ENCODE measurements at regions not wholly inside any gene's neighbourhood (a gene's known extent, or its start where the extent isn't known, plus 50 kb on each side); places are given as distances from the start of the nearest gene placed in this dataset.

DNA sequence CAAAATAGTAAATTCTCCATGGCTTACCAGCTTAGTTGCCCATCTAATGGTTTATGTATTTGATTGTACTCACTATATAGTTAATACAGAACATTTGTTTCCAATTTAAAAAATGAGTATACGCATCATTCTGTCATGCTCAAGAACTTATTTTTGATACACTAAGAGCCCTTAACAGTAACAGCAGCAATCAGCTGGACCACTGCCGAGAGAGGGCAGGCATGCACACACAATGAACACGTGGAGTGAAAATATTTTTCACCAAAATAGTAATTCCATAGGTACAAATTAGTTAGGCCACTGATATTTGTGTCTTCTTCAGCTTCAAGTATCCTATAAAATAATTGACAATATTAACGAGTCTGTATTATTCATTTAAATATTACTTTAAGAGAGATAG is 109.9 kb downstream of the KLF12 start:
- DNase-seq (ENCODE audit: insufficient read length, low spot score) = no peak
- TF ChIP-seq, protein P1, sequence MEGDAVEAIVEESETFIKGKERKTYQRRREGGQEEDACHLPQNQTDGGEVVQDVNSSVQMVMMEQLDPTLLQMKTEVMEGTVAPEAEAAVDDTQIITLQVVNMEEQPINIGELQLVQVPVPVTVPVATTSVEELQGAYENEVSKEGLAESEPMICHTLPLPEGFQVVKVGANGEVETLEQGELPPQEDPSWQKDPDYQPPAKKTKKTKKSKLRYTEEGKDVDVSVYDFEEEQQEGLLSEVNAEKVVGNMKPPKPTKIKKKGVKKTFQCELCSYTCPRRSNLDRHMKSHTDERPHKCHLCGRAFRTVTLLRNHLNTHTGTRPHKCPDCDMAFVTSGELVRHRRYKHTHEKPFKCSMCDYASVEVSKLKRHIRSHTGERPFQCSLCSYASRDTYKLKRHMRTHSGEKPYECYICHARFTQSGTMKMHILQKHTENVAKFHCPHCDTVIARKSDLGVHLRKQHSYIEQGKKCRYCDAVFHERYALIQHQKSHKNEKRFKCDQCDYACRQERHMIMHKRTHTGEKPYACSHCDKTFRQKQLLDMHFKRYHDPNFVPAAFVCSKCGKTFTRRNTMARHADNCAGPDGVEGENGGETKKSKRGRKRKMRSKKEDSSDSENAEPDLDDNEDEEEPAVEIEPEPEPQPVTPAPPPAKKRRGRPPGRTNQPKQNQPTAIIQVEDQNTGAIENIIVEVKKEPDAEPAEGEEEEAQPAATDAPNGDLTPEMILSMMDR (IDR thresholded peaks at IDR 0.05; ENCODE audit: insufficient read depth, missing control alignments) = no peak
- FAIRE-seq = no peak

DNA sequence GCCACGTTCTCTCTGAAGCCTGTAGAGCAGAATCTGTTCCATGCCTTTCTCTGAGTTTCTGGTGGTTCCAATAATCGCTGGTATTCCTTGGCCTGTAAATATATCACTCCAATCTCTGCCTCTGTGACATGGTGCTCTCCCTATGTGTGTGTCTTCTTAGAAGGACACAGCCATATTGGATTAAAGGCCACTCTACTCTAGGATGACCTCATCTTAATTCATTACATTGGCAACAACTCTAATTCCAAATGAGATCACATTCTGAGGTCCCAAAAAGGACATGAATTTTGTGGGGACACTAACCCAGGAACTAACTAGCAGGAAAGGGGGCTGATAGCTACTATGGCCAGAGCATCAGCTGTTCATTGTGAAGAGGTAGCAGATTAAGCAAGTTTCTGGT is 110.7 kb downstream of the KLF12 start:
- no peak for FAIRE-seq
- TF ChIP-seq, protein P1 (IDR thresholded peaks at IDR 0.05; ENCODE audit: insufficient read depth, missing control alignments) = no peak
- no peak for DNase-seq (ENCODE audit: insufficient read length, low spot score)

DNA sequence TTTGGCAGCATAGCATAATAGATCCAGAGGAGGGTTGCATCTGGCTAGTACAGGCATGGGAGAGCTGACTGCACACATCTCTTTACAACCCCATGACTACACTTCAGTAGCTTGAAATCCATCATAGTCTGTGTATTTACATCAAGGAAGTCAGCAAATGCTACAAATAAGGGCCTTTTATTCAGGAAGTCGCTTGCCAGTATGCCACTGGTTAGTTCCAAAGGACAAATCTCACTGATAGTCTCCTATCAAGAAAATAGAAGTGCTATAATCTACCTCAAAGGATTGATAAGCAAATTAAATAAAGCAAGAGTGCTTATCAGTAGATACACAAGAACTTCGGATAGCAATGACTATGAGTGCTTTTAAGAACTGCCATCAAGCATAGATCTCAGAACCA is 112.7 kb downstream of the KLF12 start:
- DNase-seq (ENCODE audit: insufficient read length, low spot score) (no peak), FAIRE-seq (no peak)
- TF ChIP-seq, protein P1 (IDR thresholded peaks at IDR 0.05; ENCODE audit: insufficient read depth, missing control alignments) = no peak

DNA sequence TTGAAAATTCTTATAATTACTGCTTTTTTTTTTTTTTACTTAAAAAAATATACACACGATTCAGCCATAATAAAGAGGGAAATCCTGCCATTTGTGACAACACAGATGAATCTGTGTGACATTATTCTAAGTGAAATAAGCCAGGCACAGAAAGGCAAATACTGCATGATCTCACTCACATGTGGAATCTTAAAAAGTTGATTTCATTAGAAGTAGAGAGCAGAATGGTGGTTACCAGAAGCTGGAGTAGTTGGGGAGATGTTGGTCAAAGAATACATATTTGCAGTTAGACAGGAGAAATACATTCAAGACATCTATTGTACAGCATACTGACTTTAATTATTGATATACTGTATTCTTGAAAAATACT is 116.2 kb downstream of the KLF12 start:
- FAIRE-seq (no peak), DNase-seq (ENCODE audit: insufficient read length, low spot score) (no peak)
- TF ChIP-seq, protein P1 (IDR thresholded peaks at IDR 0.05; ENCODE audit: insufficient read depth, missing control alignments) = no peak

DNA sequence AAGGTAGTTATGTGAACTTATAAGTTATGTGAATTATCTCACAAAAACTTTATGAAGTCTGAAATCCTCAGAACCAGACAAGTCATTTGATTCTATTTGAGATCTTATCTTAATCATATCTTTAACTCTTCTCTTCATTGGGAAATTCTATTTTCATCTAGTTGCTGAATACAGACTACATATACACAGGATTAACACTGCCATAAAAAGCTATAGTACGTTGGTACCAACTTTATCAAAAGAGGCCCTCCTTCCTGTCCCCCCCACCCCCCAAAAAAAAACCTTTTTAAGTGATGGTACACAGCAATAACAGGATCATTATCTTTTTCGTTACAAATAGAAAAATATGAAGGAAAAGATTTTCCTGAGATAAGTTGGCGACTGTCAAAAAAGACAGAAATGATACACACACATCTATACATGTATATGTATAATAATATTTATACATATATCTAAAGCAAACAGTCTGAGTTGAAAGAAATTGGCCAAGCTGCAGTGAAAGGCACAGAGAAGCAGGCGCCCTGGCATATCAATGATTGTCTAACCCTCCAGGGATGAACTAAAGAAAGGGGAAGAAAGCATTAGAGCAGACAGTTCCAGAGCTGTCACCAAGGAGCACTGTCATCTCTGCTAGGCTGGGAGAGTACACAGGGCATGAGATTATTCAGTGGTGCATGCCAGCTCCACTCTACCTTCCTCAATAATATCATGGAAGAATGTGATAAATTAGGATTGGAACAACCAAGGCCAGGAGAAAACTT is 116.7 kb downstream of the KLF12 start:
- no peak for FAIRE-seq
- TF ChIP-seq, protein P1 (IDR thresholded peaks at IDR 0.05; ENCODE audit: insufficient read depth, missing control alignments) = no peak
- DNase-seq (ENCODE audit: insufficient read length, low spot score) = no peak

DNA sequence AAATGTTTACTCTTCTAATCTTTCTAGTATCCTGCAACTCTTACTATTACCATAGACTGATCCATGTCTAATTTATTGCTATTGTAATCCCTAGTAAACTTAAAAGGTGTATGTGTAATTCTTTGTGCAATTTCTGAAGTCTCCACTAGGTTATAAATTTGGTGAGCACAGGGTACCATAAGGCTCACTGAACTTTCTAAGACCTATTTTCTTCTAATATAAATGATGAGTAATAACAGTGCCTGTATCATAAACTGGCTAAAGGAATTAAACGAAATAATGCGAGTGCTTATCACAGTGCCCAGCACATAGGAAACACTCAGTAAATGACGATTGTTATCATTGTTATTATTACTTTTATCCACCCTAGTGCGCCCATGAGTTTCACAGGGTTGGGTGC is 119.1 kb downstream of the KLF12 start:
- DNase-seq (ENCODE audit: insufficient read length, low spot score) (no peak), FAIRE-seq (no peak)
- TF ChIP-seq, protein P1 (IDR thresholded peaks at IDR 0.05; ENCODE audit: insufficient read depth, missing control alignments) = no peak

DNA sequence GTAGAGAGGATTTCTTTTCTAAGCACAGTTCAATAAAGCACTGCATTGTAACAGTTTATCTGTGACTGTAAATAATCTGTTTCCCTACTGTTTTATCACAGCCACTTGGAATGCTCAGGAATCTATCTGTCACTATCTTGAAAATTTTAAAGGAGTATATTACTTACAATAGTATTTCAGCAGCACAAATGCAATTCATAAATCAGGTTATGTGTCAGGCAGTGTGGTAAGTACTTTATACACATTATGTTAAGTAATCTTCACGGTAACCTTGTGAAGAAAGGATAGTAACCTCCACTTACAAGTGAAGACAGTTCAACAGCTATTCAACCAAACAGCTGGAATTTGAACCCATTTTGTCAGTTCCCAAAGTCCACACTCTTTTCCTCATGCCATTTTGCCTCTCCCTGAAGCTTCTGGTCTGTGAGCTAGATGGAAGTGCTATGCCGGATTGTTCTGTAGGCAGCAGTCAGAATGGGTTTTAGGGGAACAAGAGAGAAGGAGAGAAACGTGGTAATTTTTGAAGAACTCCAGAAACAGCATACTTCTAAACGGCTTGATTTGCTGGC is 125.0 kb downstream of the KLF12 start:
- FAIRE-seq = no peak
- no peak for DNase-seq (ENCODE audit: insufficient read length, low spot score)
- TF ChIP-seq, protein P1 (IDR thresholded peaks at IDR 0.05; ENCODE audit: insufficient read depth, missing control alignments) = no peak

Data from D721Med (cell line).